ENCODE measurements at regions not wholly inside any gene's neighbourhood (a gene's known extent, or its start where the extent isn't known, plus 50 kb on each side); places are given as distances from the start of the nearest gene placed in this dataset.

GRCh38 chr10:28985137-28985885, 303.6 kb upstream of the LYZL1 start:
- no peak for TF ChIP-seq POLR2A (IDR thresholded peaks at IDR 0.05)
- TF ChIP-seq POLR2AphosphoS5 (IDR thresholded peaks at IDR 0.05) = no peak
- no peak for TF ChIP-seq CTCF (IDR thresholded peaks at IDR 0.05)
- no peak for TF ChIP-seq EP300 (IDR thresholded peaks at IDR 0.05)
- no peak for DNase-seq (ENCODE audit: low spot score in 2 of 2)
- Histone ChIP-seq H3K9me3 (no peaks in the 10 kb centered on the region), H3K36me3 (no peaks in the 10 kb centered on the region), H3K4me3 (no peak overlapping the region), H3K4me1 (peaks cover 6% of the 10 kb centered on the region), H3K27ac (no peak overlapping the region), H3K27me3 (no peaks in the 10 kb centered on the region)
- WGBS = 75% methylated on average over 7 of the region's 8 CpGs

- TF ChIP-seq POLR2AphosphoS5 (IDR thresholded peaks at IDR 0.05) (no peak), POLR2A (IDR thresholded peaks at IDR 0.05) (no peak), CTCF (IDR thresholded peaks at IDR 0.05) (no peak), EP300 (IDR thresholded peaks at IDR 0.05) (no peak)
- 84% methylated on average over 11 of the region's 11 CpGs for WGBS
- H3K4me1 ChIP-seq = peaks cover 6% of the 10 kb centered on the region
- no peak overlapping the region for H3K4me3 ChIP-seq
- no peaks in the 10 kb centered on the region for H3K36me3 ChIP-seq
- no peak for DNase-seq (ENCODE audit: low spot score in 2 of 2)
- H3K27ac ChIP-seq = no peak overlapping the region
- no peaks in the 10 kb centered on the region for H3K27me3 ChIP-seq
- H3K9me3 ChIP-seq = no peaks in the 10 kb centered on the region
Observed at GRCh38 chr10:28986117-28986792, 302.6 kb upstream of the LYZL1 start.

GRCh38 chr10:28986856-28987255, 302.0 kb upstream of the LYZL1 start:
- no peak overlapping the region for H3K27ac ChIP-seq
- H3K4me1 ChIP-seq = peaks cover 6% of the 10 kb centered on the region
- H3K9me3 ChIP-seq = no peaks in the 10 kb centered on the region
- H3K4me3 ChIP-seq = no peak overlapping the region
- H3K27me3 ChIP-seq = no peaks in the 10 kb centered on the region
- WGBS = 92% methylated on average over 3 of the region's 3 CpGs
- no peak for DNase-seq (ENCODE audit: low spot score in 2 of 2)
- TF ChIP-seq POLR2AphosphoS5 (IDR thresholded peaks at IDR 0.05) (no peak), EP300 (IDR thresholded peaks at IDR 0.05) (no peak), CTCF (IDR thresholded peaks at IDR 0.05) (no peak), POLR2A (IDR thresholded peaks at IDR 0.05) (no peak)
- H3K36me3 ChIP-seq = no peaks in the 10 kb centered on the region

- WGBS = 91% methylated on average over 14 of the region's 14 CpGs
- H3K27me3 ChIP-seq = no peaks in the 10 kb centered on the region
- no peak for TF ChIP-seq EP300 (IDR thresholded peaks at IDR 0.05)
- no peak for TF ChIP-seq POLR2A (IDR thresholded peaks at IDR 0.05)
- TF ChIP-seq POLR2AphosphoS5 (IDR thresholded peaks at IDR 0.05) = no peak
- TF ChIP-seq CTCF (IDR thresholded peaks at IDR 0.05) = no peak
- no peak overlapping the region for H3K4me3 ChIP-seq
- H3K4me1 ChIP-seq = peaks cover 6% of the 10 kb centered on the region
- no peaks in the 10 kb centered on the region for H3K9me3 ChIP-seq
- DNase-seq (ENCODE audit: low spot score in 2 of 2) = no peak
- no peak overlapping the region for H3K27ac ChIP-seq
- no peaks in the 10 kb centered on the region for H3K36me3 ChIP-seq
Observed at GRCh38 chr10:28987555-28988320, 301.1 kb upstream of the LYZL1 start.

GRCh38 chr10:28988980-28989379, 299.9 kb upstream of the LYZL1 start:
- H3K27ac ChIP-seq = no peak overlapping the region
- H3K9me3 ChIP-seq = no peaks in the 10 kb centered on the region
- no peak overlapping the region for H3K4me3 ChIP-seq
- H3K4me1 ChIP-seq = peaks cover 6% of the 10 kb centered on the region
- TF ChIP-seq CTCF (IDR thresholded peaks at IDR 0.05) = no peak
- TF ChIP-seq POLR2AphosphoS5 (IDR thresholded peaks at IDR 0.05) = no peak
- TF ChIP-seq POLR2A (IDR thresholded peaks at IDR 0.05) = no peak
- no peak for TF ChIP-seq EP300 (IDR thresholded peaks at IDR 0.05)
- no peaks in the 10 kb centered on the region for H3K27me3 ChIP-seq
- 95% methylated on average over 6 of the region's 6 CpGs for WGBS
- no peak for DNase-seq (ENCODE audit: low spot score in 2 of 2)
- no peaks in the 10 kb centered on the region for H3K36me3 ChIP-seq
